Neural cell (in vitro differentiated cells): ENCODE measurements at regions not wholly inside any gene's neighbourhood (a gene's known extent, or its start where the extent isn't known, plus 50 kb on each side); places are given as distances from the start of the nearest gene placed in this dataset.

ENCODE experiments used
- H2AFZ ChIP-seq: fragments of 200-600, 300-800 bp; sonication (generic), shearing (Covaris generic); 2 replicates; pipeline ENCODE4 v1.6.0; 2014; ENCODE audit warnings: low read depth, mild to moderate bottlenecking, antibody characterized with exemption, low read length, moderate library complexity
- H3F3A ChIP-seq: fragments of 200-600 bp; shearing (Covaris generic); 2 replicates; pipeline ENCODE4 v1.6.1; 2016; ENCODE audit warnings: mild to moderate bottlenecking, moderate library complexity, mixed read lengths, antibody characterized with exemption, low read length; ENCODE audit not compliant: insufficient read depth, poor library complexity, severe bottlenecking
- H3K27ac ChIP-seq: fragments of 200-600, 300-800 bp; sonication (generic), shearing (Covaris generic); 2 replicates; pipeline ENCODE4 v1.5.1; 2014; ENCODE audit warnings: mild to moderate bottlenecking, low read length, moderate library complexity
- H3K27me3 ChIP-seq: fragments of 300-800, 200-600 bp; sonication (generic), shearing (Covaris generic); 2 replicates; pipeline ENCODE4 v1.6.0; 2014; ENCODE audit warnings: mild to moderate bottlenecking, low read depth, low read length, moderate library complexity; ENCODE audit not compliant: insufficient read depth
- H3K36me3 ChIP-seq: fragments of 300-800, 200-600 bp; sonication (generic), shearing (Covaris generic); 2 replicates; pipeline ENCODE4 v1.5.1; 2014; ENCODE audit warnings: mild to moderate bottlenecking, antibody characterized with exemption, low read length, moderate library complexity; ENCODE audit not compliant: insufficient read depth
- H3K4me2 ChIP-seq: fragments of 300-800, 200-600 bp; sonication (generic), shearing (Covaris generic); 2 replicates; pipeline ENCODE4 v1.6.0; 2014; ENCODE audit warnings: mild to moderate bottlenecking, low read length
- H3K4me3 ChIP-seq: fragments of 300-800, 200-600 bp; sonication (generic), shearing (Covaris generic); 2 replicates; pipeline ENCODE4 v1.5.1; 2014; ENCODE audit warnings: mild to moderate bottlenecking, low read length, moderate library complexity
- H3K79me2 ChIP-seq: fragments of 200-600 bp; shearing (Covaris generic); replicated peaks from 2 replicates; pipeline ENCODE4 v1.6.0; 2014; ENCODE audit warnings: mild to moderate bottlenecking, low read length, moderate library complexity; ENCODE audit not compliant: insufficient read depth
- H3K9ac ChIP-seq: fragments of 300-800, 200-600 bp; sonication (generic), shearing (Covaris generic); 2 replicates; pipeline ENCODE4 v1.6.1; 2016; ENCODE audit warnings: mild to moderate bottlenecking, low read length, mixed read lengths
- H3K9me2 ChIP-seq: fragments of 200-600 bp; shearing (Covaris generic); 2 replicates; pipeline ENCODE4 v1.6.1; 2016; ENCODE audit warnings: mild to moderate bottlenecking, low read length, mixed read lengths; ENCODE audit not compliant: insufficient read depth
- H3K9me3 ChIP-seq: fragments of 200-600, 300-800 bp; sonication (generic), shearing (Covaris generic); 2 replicates; pipeline ENCODE4 v1.6.1; 2016; ENCODE audit warnings: mild to moderate bottlenecking, mixed run types, low read length, moderate library complexity, mixed read lengths
- H4K20me1 ChIP-seq: fragments of 200-600 bp; shearing (Covaris generic); 2 replicates; pipeline ENCODE4 v1.6.1; 2016; ENCODE audit warnings: mild to moderate bottlenecking, mixed run types; ENCODE audit not compliant: insufficient read depth
- EP300 ChIP-seq: fragments of 450-650 bp; conservative IDR thresholded peaks from 2 replicates; pipeline ENCODE4 v1.6.1; 2014; ENCODE audit warnings: antibody characterized with exemption, mild to moderate bottlenecking, moderate library complexity; ENCODE audit not compliant: poor library complexity, severe bottlenecking
- EZH2 ChIP-seq: fragments of 200-600, 300-800 bp; shearing (Covaris generic), sonication (generic); IDR thresholded peaks from 2 replicates; pipeline ENCODE4 v1.6.1; 2014; ENCODE audit warnings: antibody characterized with exemption, low read length, borderline replicate concordance, mild to moderate bottlenecking; ENCODE audit not compliant: insufficient read depth, poor library complexity, severe bottlenecking
- MXI1 ChIP-seq: fragments of 450-650 bp; conservative IDR thresholded peaks from 2 replicates; pipeline ENCODE4 v1.6.1; 2014; ENCODE audit warnings: antibody characterized with exemption, mild to moderate bottlenecking; ENCODE audit not compliant: poor library complexity, severe bottlenecking
- POLR2AphosphoS5 ChIP-seq: IDR thresholded peaks from 2 replicates; pipeline ENCODE4 v1.6.1; 2012
- RAD21 ChIP-seq: fragments of 450-650 bp; conservative IDR thresholded peaks from 2 replicates; pipeline ENCODE4 v1.6.1; 2014; ENCODE audit warnings: antibody characterized with exemption, mild to moderate bottlenecking, moderate library complexity
- SMC3 ChIP-seq: fragments of 450-650 bp; conservative IDR thresholded peaks from 2 replicates; pipeline ENCODE4 v1.6.1; 2014; ENCODE audit warnings: antibody characterized with exemption, mild to moderate bottlenecking, moderate library complexity; ENCODE audit not compliant: poor library complexity
- TAF1 ChIP-seq: IDR thresholded peaks from 2 replicates; pipeline ENCODE4 v1.6.1; 2012; ENCODE audit warnings: low read depth
- TF ChIP-seq, protein P1 (sequence below): fragments of 450-650 bp; IDR thresholded peaks from 2 replicates; pipeline ENCODE4 v1.5.1; 2014; ENCODE audit warnings: antibody characterized with exemption, mild to moderate bottlenecking, moderate library complexity; ENCODE audit not compliant: poor library complexity, severe bottlenecking
- TF ChIP-seq, protein P2 (sequence below): IDR thresholded peaks from 2 replicates; pipeline ENCODE4 v1.6.1; 2012; ENCODE audit warnings: borderline replicate concordance

DNA sequence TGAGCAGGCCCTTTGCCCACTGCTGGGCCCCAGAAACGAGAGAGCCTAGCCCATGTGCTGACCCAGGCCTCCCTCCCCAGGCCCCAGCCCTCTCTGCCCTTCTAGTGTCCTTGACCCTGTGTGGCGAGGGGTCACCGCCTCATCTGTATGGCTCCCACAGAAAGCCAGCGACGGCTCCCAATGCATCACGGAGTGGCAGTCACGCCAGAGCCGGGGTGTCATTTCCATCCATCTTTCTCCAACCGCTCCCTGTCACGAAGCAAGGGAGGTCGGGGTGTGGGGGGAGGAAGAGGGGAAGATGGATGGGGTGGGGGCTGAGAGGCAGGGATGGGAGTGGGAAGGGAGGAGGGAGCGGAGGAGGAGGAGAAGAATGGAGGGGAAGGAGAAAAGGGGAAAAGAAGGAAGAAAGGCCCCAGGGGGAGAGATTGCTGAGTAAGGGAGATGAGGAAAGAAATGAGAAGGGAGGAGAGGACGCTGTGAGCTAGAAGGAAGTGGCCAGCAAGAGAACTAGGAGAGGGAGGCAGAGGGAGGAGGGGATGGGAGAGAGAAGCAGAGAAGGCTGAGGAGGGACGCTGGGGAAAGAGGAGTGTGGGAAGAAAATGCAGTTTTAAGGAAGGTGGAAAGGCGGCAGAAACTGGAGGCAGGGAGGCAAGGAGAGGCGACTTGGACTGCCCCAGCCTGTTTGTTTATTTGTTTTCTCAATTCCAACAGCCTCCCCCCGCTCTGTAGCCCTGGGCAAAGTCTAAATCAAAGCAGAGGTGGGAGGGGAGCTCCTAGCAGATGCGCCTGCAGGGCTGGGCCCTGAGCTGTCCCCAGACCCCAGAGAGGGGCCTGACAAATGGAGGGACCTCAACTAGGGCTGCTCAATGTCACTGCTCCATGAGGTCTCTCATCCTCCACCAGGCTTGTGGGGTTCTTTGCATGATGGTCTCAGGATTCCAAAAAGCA, 75.5 kb upstream of the LHX5 start:
- TF ChIP-seq POLR2AphosphoS5 (no peak), EZH2 (no peak), RAD21 (no peak)
- TF ChIP-seq, protein P1, sequence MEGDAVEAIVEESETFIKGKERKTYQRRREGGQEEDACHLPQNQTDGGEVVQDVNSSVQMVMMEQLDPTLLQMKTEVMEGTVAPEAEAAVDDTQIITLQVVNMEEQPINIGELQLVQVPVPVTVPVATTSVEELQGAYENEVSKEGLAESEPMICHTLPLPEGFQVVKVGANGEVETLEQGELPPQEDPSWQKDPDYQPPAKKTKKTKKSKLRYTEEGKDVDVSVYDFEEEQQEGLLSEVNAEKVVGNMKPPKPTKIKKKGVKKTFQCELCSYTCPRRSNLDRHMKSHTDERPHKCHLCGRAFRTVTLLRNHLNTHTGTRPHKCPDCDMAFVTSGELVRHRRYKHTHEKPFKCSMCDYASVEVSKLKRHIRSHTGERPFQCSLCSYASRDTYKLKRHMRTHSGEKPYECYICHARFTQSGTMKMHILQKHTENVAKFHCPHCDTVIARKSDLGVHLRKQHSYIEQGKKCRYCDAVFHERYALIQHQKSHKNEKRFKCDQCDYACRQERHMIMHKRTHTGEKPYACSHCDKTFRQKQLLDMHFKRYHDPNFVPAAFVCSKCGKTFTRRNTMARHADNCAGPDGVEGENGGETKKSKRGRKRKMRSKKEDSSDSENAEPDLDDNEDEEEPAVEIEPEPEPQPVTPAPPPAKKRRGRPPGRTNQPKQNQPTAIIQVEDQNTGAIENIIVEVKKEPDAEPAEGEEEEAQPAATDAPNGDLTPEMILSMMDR = no peak
- Histone ChIP-seq H2AFZ (no peak overlapping the region), H3K36me3 (no peaks in the 10 kb centered on the region), H3K9me3 (peaks cover 8% of the 10 kb centered on the region), H3K27me3 (no peaks in the 10 kb centered on the region), H3K9ac (no peak overlapping the region), H3K79me2 (no peaks in the 10 kb centered on the region), H3K4me3 (no peak overlapping the region), H3K9me2 (no peaks in the 10 kb centered on the region), H3K4me2 (no peak overlapping the region), H3K27ac (no peak overlapping the region), H4K20me1 (no peaks in the 10 kb centered on the region), H3F3A (no peaks in the 10 kb centered on the region)

DNA sequence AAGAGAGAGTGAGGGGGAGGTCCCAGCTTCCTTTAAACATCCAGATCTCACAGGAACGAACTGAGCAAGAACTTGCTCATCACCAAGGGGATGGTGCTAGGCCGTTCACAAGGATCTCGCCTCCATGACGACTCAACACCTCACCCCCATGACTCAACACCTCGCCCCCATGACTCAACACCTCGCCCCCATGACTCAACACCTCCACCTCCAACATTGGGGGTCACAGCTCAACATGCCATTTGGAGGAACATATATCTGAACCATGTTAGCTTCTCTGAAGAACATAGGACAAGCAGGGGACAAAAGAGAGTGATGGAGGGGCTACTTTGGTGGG, 66.0 kb upstream of the LHX5 start:
- TF ChIP-seq SMC3 (no peak), EP300 (no peak), EZH2 (no peak), MXI1 (no peak), RAD21 (no peak), TAF1 (no peak), POLR2AphosphoS5 (no peak)
- TF ChIP-seq, protein P2, sequence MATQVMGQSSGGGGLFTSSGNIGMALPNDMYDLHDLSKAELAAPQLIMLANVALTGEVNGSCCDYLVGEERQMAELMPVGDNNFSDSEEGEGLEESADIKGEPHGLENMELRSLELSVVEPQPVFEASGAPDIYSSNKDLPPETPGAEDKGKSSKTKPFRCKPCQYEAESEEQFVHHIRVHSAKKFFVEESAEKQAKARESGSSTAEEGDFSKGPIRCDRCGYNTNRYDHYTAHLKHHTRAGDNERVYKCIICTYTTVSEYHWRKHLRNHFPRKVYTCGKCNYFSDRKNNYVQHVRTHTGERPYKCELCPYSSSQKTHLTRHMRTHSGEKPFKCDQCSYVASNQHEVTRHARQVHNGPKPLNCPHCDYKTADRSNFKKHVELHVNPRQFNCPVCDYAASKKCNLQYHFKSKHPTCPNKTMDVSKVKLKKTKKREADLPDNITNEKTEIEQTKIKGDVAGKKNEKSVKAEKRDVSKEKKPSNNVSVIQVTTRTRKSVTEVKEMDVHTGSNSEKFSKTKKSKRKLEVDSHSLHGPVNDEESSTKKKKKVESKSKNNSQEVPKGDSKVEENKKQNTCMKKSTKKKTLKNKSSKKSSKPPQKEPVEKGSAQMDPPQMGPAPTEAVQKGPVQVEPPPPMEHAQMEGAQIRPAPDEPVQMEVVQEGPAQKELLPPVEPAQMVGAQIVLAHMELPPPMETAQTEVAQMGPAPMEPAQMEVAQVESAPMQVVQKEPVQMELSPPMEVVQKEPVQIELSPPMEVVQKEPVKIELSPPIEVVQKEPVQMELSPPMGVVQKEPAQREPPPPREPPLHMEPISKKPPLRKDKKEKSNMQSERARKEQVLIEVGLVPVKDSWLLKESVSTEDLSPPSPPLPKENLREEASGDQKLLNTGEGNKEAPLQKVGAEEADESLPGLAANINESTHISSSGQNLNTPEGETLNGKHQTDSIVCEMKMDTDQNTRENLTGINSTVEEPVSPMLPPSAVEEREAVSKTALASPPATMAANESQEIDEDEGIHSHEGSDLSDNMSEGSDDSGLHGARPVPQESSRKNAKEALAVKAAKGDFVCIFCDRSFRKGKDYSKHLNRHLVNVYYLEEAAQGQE = no peak
- TF ChIP-seq, protein P1 = no peak
- H3F3A ChIP-seq = no peaks in the 10 kb centered on the region
- no peaks in the 10 kb centered on the region for H4K20me1 ChIP-seq
- H3K4me2 ChIP-seq = no peak overlapping the region
- no peak overlapping the region for H2AFZ ChIP-seq
- H3K79me2 ChIP-seq = no peaks in the 10 kb centered on the region
- no peaks in the 10 kb centered on the region for H3K9me2 ChIP-seq
- H3K9ac ChIP-seq = no peak overlapping the region
- no peaks in the 10 kb centered on the region for H3K9me3 ChIP-seq
- no peaks in the 10 kb centered on the region for H3K27me3 ChIP-seq
- H3K36me3 ChIP-seq = no peaks in the 10 kb centered on the region
- no peak overlapping the region for H3K4me3 ChIP-seq
- H3K27ac ChIP-seq = no peak overlapping the region
